ENCODE measurements at regions not wholly inside any gene's neighbourhood (a gene's known extent, or its start where the extent isn't known, plus 50 kb on each side); places are given as distances from the start of the nearest gene placed in this dataset.

- TF ChIP-seq HDGF (IDR thresholded peaks at IDR 0.05; ENCODE audit: borderline replicate concordance) (no peak), SP1 (IDR thresholded peaks at IDR 0.05) (no peak), ELF4 (IDR thresholded peaks at IDR 0.05) (no peak), FOXM1 (IDR thresholded peaks at IDR 0.05; ENCODE audit: borderline replicate concordance) (no peak), ZNF384 (IDR thresholded peaks at IDR 0.05) (no peak), BHLHE40 (IDR thresholded peaks at IDR 0.05; ENCODE audit: borderline replicate concordance) (no peak), PKNOX1 (IDR thresholded peaks at IDR 0.05) (no peak)
Observed at GRCh38 chr5:40271476-40271875, 408.2 kb upstream of the PTGER4 start.
